ENCODE measurements at regions not wholly inside any gene's neighbourhood (a gene's known extent, or its start where the extent isn't known, plus 50 kb on each side); places are given as distances from the start of the nearest gene placed in this dataset.

DNA sequence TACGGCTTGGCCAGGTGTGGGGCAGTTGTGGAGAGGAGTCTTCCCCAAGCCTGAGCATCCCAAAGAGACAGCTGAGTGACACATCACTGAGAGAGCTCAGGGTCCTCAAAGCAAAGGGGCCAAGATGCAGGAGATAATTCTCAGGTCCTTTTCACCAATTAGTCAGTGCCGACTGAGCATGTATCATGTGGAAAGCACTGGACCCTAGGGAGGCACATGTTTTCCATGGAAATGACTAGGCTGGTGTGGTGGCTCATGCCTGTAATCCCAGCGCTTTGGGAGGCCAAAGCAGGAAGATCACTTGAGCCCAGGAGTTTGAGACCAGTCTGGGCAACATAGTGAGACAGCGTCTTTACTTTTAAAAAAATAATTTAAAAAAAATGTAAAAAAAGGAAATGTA lies 67.3 kb upstream of the PRPS1 start (continued):
- TF ChIP-seq EZH2phosphoT487 (IDR thresholded peaks at IDR 0.05; ENCODE audit: unreplicated experiment), result no peak
- no peak for TF ChIP-seq NANOG (IDR thresholded peaks at IDR 0.05; ENCODE audit: borderline replicate concordance)
- TF ChIP-seq JUNB (IDR thresholded peaks at IDR 0.05; ENCODE audit: unreplicated experiment), result no peak

DNA sequence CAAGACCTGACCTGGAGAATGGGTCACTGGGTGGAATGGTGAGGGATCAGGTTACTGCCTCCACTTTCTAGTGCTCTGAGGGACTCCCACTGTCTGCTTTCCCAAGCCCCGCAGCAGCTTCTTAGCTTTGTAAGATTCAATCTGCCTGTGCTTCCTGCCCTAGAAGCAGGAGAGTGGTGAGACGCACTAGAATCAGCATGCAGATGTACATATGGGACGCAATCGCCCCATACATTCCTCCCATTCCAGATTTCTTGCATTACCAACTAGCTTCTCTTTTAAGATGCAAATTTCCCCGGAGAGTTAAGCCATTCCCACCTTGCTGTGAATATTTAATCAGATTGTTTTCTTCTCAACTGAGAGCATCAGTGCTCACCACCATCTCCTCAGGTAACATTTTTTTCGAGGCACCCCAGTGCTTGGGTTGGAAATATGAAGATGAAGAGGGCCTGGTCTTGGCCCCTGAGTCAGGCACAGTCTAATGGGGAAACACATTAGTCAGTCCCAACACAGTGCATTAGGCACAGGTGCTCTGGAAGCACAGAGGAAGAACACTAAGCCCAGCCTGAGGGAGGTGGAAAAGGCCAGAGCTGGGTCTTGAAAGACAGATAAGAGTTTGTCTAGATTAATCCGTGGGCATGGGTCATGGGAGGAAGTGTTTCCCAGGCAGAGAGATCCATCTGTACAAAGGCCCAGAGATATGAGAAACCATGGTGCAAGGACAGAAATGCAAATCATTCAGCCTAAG lies 66.7 kb upstream of the PRPS1 start:
- H3K9me3 Mint-ChIP-seq, result no peaks in the 10 kb centered on the region
- H3K4me1 Mint-ChIP-seq, result peaks cover 56% of the 10 kb centered on the region
- Histone ChIP-seq H3F3A (replicated peaks; ENCODE audit: low read depth) (no peaks in the 10 kb centered on the region), H3K4me3 (no peak overlapping the region), H3K4me2 (0 out of 2 replicates have a peak overlapping the region, but pooled peaks have one; percentile 57), H3K4me1 (ENCODE audit: insufficient read depth) (peaks cover 16% of the 10 kb centered on the region; the same call in 1 of the 2 replicates), H4K20me1 (replicated peaks; ENCODE audit: insufficient read depth) (no peaks in the 10 kb centered on the region), H2AFZ (no peak overlapping the region), H3K27ac (ENCODE audit: low read depth) (peak overlapping the region; percentile 99), H3K79me2 (replicated peaks; ENCODE audit: insufficient read depth) (no peaks in the 10 kb centered on the region), H3K36me3 (ENCODE audit: insufficient read depth) (no peaks in the 10 kb centered on the region), H3K9me2 (ENCODE audit: insufficient read depth) (no peaks in the 10 kb centered on the region), H3K27me3 (ENCODE audit: insufficient read depth) (no peaks in the 10 kb centered on the region)
- no peaks in the 10 kb centered on the region for H3K36me3 Mint-ChIP-seq (ENCODE audit: low read depth)
- ATAC-seq, result peak; percentile 70
- H3K27me3 Mint-ChIP-seq (ENCODE audit: insufficient read depth, low read depth, poor library complexity), result peaks cover 9% of the 10 kb centered on the region
- no peak overlapping the region; the same call in 1 of the 3 replicates for H3K4me3 Mint-ChIP-seq
- peak overlapping the region; percentile 95 for H3K27ac Mint-ChIP-seq
- no peak for TF ChIP-seq EZH2phosphoT487 (IDR thresholded peaks at IDR 0.05; ENCODE audit: unreplicated experiment)
- TF ChIP-seq, protein P1, sequence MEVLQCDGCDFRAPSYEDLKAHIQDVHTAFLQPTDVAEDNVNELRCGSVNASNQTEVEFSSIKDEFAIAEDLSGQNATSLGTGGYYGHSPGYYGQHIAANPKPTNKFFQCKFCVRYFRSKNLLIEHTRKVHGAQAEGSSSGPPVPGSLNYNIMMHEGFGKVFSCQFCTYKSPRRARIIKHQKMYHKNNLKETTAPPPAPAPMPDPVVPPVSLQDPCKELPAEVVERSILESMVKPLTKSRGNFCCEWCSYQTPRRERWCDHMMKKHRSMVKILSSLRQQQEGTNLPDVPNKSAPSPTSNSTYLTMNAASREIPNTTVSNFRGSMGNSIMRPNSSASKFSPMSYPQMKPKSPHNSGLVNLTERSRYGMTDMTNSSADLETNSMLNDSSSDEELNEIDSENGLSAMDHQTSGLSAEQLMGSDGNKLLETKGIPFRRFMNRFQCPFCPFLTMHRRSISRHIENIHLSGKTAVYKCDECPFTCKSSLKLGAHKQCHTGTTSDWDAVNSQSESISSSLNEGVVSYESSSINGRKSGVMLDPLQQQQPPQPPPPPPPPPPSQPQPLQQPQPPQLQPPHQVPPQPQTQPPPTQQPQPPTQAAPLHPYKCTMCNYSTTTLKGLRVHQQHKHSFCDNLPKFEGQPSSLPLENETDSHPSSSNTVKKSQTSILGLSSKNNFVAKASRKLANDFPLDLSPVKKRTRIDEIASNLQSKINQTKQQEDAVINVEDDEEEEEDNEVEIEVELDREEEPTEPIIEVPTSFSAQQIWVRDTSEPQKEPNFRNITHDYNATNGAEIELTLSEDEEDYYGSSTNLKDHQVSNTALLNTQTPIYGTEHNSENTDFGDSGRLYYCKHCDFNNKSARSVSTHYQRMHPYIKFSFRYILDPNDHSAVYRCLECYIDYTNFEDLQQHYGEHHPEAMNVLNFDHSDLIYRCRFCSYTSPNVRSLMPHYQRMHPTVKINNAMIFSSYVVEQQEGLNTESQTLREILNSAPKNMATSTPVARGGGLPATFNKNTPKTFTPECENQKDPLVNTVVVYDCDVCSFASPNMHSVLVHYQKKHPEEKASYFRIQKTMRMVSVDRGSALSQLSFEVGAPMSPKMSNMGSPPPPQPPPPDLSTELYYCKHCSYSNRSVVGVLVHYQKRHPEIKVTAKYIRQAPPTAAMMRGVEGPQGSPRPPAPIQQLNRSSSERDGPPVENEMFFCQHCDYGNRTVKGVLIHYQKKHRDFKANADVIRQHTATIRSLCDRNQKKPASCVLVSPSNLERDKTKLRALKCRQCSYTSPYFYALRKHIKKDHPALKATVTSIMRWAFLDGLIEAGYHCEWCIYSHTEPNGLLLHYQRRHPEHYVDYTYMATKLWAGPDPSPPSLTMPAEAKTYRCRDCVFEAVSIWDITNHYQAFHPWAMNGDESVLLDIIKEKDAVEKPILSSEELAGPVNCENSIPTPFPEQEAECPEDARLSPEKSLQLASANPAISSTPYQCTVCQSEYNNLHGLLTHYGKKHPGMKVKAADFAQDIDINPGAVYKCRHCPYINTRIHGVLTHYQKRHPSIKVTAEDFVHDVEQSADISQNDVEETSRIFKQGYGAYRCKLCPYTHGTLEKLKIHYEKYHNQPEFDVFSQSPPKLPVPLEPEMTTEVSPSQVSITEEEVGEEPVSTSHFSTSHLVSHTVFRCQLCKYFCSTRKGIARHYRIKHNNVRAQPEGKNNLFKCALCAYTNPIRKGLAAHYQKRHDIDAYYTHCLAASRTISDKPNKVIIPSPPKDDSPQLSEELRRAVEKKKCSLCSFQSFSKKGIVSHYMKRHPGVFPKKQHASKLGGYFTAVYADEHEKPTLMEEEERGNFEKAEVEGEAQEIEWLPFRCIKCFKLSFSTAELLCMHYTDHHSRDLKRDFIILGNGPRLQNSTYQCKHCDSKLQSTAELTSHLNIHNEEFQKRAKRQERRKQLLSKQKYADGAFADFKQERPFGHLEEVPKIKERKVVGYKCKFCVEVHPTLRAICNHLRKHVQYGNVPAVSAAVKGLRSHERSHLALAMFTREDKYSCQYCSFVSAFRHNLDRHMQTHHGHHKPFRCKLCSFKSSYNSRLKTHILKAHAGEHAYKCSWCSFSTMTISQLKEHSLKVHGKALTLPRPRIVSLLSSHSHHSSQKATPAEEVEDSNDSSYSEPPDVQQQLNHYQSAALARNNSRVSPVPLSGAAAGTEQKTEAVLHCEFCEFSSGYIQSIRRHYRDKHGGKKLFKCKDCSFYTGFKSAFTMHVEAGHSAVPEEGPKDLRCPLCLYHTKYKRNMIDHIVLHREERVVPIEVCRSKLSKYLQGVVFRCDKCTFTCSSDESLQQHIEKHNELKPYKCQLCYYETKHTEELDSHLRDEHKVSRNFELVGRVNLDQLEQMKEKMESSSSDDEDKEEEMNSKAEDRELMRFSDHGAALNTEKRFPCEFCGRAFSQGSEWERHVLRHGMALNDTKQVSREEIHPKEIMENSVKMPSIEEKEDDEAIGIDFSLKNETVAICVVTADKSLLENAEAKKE (CRISPR knock-in tag; IDR thresholded peaks at IDR 0.05), result peak; percentile 43; the same call in 1 of the 2 replicates
- DNase-seq (ENCODE audit: low spot score), result peak; percentile 83
